GM19351 (cell line): ENCODE measurements at regions not wholly inside any gene's neighbourhood (a gene's known extent, or its start where the extent isn't known, plus 50 kb on each side); places are given as distances from the start of the nearest gene placed in this dataset.
"Not testable (repeated sequence)": the region's sequence is repeated elsewhere in the genome, so short reads cannot be mapped to it uniquely, and the experiment has no call there.

Source experiments
- ATAC-seq: cut with Tn5 transposase; IDR thresholded peaks from one replicate; pipeline ENCODE4 v1.9.1; 2021; ENCODE audit warnings: mild to moderate bottlenecking, moderate library complexity; ENCODE audit not compliant: unreplicated experiment

- no peak for ATAC-seq
Observed at GRCh38 chr14:27862684-27863083, 903.9 kb upstream of the FOXG1 start.

- no peak for ATAC-seq
Observed at GRCh38 chr14:27863166-27863565, 903.4 kb upstream of the FOXG1 start.

DNA sequence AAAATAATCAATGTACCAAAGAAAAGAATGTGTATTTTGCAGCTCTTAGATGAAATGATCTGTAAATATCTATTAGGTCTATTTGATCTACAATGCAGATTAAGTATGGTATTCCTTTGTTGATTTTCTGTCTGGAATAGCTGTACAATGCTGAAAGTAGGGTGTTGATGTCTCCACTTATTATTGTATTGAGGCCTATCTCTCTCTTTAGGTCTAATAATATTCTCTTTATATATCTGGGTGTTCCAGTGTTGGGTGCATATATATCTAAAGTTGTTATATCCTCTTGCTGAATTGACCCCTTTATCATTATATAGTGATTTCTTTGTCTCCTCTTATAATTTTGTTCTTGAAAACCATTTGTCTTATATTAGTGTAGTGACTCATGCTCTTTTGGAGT, 885.5 kb upstream of the FOXG1 start:
- no peak for ATAC-seq

- ATAC-seq: no peak
Observed at GRCh38 chr14:27881646-27882045, 884.9 kb upstream of the FOXG1 start.

- ATAC-seq: no peak
Observed at GRCh38 chr14:27886256-27886655, 880.3 kb upstream of the FOXG1 start.

- ATAC-seq: no peak
Observed at GRCh38 chr14:27890259-27890658, 876.3 kb upstream of the FOXG1 start.

DNA sequence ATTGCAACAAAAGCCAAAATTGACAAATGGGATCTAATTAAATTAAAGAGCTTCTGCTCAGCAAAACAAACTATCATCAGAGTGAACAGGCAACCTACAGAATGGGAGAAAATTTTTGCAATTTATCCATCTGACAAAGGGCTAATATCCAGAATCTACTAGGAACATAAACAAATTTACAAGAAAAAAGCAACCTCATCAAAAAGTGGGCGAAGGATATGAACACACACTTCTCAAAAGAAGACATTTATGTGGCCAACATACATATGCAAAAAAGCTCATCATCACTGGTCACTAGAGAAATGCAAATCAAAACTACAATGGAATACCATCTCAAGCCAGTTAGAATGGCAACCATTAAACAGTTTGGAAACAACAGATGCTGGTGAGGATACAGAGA, 858.1 kb upstream of the FOXG1 start:
- not testable (repeated sequence) for ATAC-seq

GRCh38 chr14:27916326-27916725, 850.3 kb upstream of the FOXG1 start:
- no peak for ATAC-seq

DNA sequence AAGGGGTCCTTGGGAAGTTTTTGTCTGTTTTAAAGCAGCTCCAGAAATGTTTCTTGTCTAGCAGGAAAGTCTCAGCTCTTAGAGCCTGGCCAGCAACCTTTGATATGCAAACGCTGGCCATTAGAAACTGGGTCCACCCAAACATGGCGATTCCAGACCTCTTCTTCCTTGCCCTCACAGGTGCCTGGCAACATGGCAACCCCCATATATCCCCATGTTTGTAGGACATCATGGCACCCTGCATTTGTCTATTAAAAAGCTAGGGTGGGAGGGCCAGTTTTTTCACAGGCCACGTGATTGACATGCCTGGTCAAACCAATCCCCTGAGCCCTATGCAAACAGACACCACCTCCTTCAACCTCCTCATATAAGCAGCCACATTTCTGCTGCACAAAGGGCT, 848.7 kb upstream of the FOXG1 start:
- ATAC-seq: no peak

DNA sequence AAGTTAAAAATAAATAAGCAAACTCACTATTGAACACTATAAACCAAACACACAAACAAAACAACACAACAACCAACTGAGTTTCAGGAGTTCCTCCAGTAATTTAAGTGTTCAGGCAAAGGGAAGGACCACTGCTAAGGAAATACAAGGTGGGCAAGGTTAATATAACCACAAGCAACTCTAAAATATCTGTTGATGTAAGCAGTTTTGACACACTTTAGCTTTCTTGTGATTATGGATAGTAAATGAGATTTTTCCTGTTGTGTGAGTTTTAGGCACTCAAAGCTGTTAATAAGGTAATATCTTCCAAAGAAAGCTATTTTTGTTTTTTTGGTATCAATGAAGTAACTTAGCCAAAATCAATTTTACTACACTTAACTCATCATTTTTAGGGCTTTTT, 839.1 kb upstream of the FOXG1 start:
- ATAC-seq: no peak

GRCh38 chr14:27929797-27930347, 836.7 kb upstream of the FOXG1 start:
- ATAC-seq: no peak

- ATAC-seq: no peak
Observed at GRCh38 chr14:27938392-27938791, 828.2 kb upstream of the FOXG1 start.

DNA sequence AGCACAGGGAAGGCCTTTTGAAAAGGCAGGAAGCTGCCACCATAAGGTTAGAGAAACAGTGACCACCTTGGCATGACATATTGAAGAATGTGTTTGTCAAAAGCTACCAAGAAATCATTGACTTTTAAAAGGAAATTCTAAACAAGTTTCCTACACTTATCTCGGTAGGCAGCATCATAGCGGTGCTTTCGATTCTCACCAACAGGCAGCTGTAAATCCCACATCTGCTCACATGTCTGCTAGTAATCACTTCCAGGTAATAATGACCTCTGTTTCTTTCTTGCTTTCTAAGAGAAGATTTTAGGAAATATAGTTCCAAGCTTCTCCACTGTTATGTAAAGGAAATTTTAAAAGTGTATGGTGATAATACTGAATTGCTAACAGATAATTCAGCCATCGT, 821.1 kb upstream of the FOXG1 start:
- no peak for ATAC-seq

- no peak for ATAC-seq
Observed at GRCh38 chr14:27958757-27959156, 807.8 kb upstream of the FOXG1 start.

- ATAC-seq: no peak
Observed at GRCh38 chr14:27995691-27996090, 770.9 kb upstream of the FOXG1 start.

- ATAC-seq: no peak
Observed at GRCh38 chr14:28001002-28001401, 765.6 kb upstream of the FOXG1 start.

DNA sequence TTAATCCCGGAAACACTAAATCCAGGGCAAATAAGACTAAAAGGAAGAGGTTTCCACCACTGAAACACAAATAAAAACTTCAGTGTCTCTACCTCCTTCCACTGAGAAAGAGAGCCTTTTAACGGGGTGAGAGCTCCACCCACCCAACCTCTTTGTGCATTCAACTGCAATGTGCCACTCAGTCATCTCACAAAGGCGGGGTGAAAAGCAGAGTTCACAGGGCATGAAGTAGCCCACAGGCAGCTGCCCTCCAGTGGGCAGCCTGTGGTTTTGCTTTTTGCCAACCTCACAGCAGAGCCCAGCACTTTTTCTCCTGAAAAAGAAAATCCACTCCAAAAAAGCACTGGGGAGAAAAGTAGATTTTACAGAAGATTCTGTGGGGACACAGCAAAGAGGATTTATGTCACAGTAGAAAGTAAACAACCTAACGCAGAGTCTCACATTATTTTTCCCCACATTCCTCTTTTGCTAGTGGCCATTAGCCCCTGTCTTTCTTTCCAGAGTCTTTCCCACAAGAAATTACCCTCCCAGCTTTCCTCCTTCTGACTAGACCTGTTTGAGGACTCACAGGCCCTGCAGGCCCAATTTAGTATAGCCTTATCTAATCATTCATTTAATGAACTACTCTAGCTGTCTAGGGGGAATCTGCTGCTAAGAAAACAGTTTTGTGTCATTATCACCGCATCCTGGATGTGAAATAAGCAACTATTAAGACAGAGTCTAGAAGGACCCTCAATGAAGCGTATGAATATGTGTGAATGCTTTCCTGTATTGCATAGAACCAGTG, 753.8 kb upstream of the FOXG1 start:
- ATAC-seq: no peak

GRCh38 chr14:28020112-28020511, 746.5 kb upstream of the FOXG1 start:
- ATAC-seq: no peak

DNA sequence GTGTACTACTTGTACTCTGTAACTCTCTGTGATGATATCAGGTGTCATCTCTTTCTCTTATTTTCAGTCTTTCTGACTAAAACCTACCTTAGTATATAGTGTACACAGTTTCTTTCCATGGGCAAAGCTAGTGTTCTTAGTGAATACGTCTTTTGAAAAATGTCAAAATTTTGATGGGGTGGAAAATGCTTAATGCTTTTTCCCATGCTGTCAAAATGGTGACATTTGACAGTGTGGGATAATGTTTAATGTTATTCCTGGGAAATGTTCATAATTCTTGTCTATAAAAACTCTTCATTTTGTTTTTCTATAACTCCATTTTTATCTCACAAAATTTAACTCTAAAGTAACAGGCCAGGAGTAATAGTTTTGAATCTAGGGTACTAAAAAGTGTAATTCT, 742.7 kb upstream of the FOXG1 start:
- no peak for ATAC-seq

GRCh38 chr14:28052251-28052650, 714.3 kb upstream of the FOXG1 start:
- no peak for ATAC-seq

- no peak for ATAC-seq
Observed at GRCh38 chr14:28055008-28055407, 711.6 kb upstream of the FOXG1 start.

DNA sequence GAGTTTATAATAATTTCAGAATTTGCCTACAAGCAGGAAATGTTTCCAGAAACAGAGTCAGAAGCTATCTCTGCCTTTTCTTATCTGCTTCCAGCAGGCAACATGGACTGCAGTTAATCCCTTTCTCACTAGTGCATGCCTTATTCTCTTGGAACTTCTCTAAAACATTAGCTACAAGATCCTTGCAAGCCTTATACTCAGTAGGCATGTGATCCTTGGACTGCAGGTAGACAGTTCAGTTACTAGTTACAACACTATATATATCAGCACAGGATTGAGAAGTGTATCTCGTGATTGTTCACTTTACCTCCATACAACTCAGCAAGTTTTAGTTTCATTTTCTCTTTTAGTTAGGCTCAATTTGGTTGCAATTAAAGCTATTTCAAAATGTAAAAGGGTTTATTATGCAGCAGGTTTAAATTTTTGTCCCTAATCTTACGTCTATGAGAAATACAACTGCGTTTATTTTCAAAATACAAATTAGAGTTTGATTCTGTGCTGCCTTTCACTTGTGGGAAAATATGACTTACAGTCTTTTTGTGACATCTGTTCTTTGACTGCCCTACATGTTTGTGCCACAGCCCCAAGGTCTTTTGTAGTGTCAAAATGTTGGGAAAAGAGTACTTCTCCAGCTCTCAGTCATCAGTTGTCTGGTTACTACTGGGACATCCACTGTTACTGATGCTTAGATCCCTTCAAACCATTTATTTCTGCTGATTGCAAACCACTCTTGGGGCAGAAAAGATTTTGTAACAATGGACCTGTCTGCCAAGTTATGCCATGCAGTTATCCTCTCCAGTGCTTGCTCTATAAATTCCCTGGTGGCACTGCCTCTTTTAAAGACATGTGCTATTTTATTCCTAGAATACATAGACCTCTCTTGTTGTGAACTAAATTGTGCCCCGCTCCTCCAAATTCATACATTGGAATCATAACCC, 709.0 kb upstream of the FOXG1 start:
- ATAC-seq: no peak
